Neuronal stem cell (in vitro differentiated cells): ENCODE measurements at regions not wholly inside any gene's neighbourhood (a gene's known extent, or its start where the extent isn't known, plus 50 kb on each side); places are given as distances from the start of the nearest gene placed in this dataset.

Experiments
- DNase-seq: peaks from one replicate; pipeline ENCODE4 v3.0.0-alpha.2; 2013; ENCODE audit warnings: low spot score
- H2AFZ ChIP-seq: one replicate; pipeline ENCODE4 v1.6.1; 2013; ENCODE audit warnings: mild to moderate bottlenecking, low read length, inconsistent platforms
- H2AK5ac ChIP-seq: 2 replicates; pipeline ENCODE4 v1.6.1; 2013; ENCODE audit warnings: low read depth, mild to moderate bottlenecking, inconsistent platforms, low read length, moderate library complexity, mixed read lengths
- H2BK120ac ChIP-seq: 2 replicates; pipeline ENCODE4 v1.6.1; 2013; ENCODE audit warnings: low read depth, mild to moderate bottlenecking, inconsistent platforms, low read length, moderate library complexity, mixed read lengths
- H2BK12ac ChIP-seq: one replicate; pipeline ENCODE4 v1.6.1; 2013; ENCODE audit warnings: low read length, inconsistent platforms
- H2BK15ac ChIP-seq: 2 replicates; pipeline ENCODE4 v1.6.1; 2013; ENCODE audit warnings: mild to moderate bottlenecking, low read length, inconsistent platforms, mixed read lengths
- H2BK5ac ChIP-seq: one replicate; pipeline ENCODE4 v1.6.1; 2013; ENCODE audit warnings: inconsistent platforms, mild to moderate bottlenecking, low read length, moderate library complexity
- H3K14ac ChIP-seq: one replicate; pipeline ENCODE4 v1.6.1; 2013; ENCODE audit warnings: low read length, inconsistent platforms
- H3K18ac ChIP-seq: 2 replicates; pipeline ENCODE4 v1.6.1; 2013; ENCODE audit warnings: low read length, inconsistent platforms
- H3K23ac ChIP-seq: 2 replicates; pipeline ENCODE4 v1.6.1; 2013; ENCODE audit warnings: low read depth, mild to moderate bottlenecking, mixed read lengths, low read length, inconsistent platforms; ENCODE audit not compliant: poor library complexity
- H3K27ac ChIP-seq: replicated peaks from 3 replicates; pipeline ENCODE4 v1.5.1; 2013; ENCODE audit warnings: low read length, inconsistent platforms
- H3K27me3 ChIP-seq, 3 experiments: 2 replicates each; pipeline ENCODE4 v1.6.1; 2013; ENCODE audit warnings: low read length in 3 of 3, mild to moderate bottlenecking in 2 of 3, inconsistent platforms in 1 of 3, low read depth in 1 of 3, mixed read lengths in 1 of 3, moderate library complexity in 1 of 3; ENCODE audit not compliant: control insufficient read depth in 3 of 3, insufficient read depth in 3 of 3
- H3K36me3 ChIP-seq, 2 donors: replicated peaks in 1 of 2; 2 replicates each; pipeline ENCODE4 v1.6.1; 2013; ENCODE audit warnings: low read length in 2 of 2; ENCODE audit not compliant: control insufficient read depth in 2 of 2, insufficient read depth in 2 of 2
- H3K4ac ChIP-seq: 2 replicates; pipeline ENCODE4 v1.6.1; 2013; ENCODE audit warnings: inconsistent platforms, mild to moderate bottlenecking, low read length, moderate library complexity
- H3K4me1 ChIP-seq, 2 donors: 1 replicate in 1 of 2; 2 replicates in 1 of 2; pipeline ENCODE4 v1.6.1; 2013; ENCODE audit warnings: low read length in 2 of 2, low read depth in 1 of 2; ENCODE audit not compliant: control insufficient read depth in 2 of 2, insufficient read depth in 1 of 2
- H3K4me2 ChIP-seq: one replicate; pipeline ENCODE4 v1.6.1; 2013; ENCODE audit warnings: mild to moderate bottlenecking, low read length, inconsistent platforms; ENCODE audit not compliant: insufficient read depth, poor library complexity, severe bottlenecking
- H3K4me3 ChIP-seq, 2 donors: 2 replicates each; pipeline ENCODE4 v1.5.1; 2013; ENCODE audit warnings: low read length in 2 of 2, mild to moderate bottlenecking in 2 of 2, inconsistent platforms in 1 of 2, moderate library complexity in 1 of 2
- H3K79me1 ChIP-seq: one replicate; pipeline ENCODE4 v1.6.1; 2013; ENCODE audit warnings: low read depth, mild to moderate bottlenecking, inconsistent platforms, low read length, moderate library complexity
- H3K9ac ChIP-seq: one replicate; pipeline ENCODE4 v1.6.1; 2013; ENCODE audit warnings: mild to moderate bottlenecking, low read depth, low read length, inconsistent platforms; ENCODE audit not compliant: poor library complexity
- H3K9me3 ChIP-seq, 2 donors: replicated peaks in 1 of 2; 2 replicates each; pipeline versions ENCODE3 to v1.6.1; 2013; ENCODE audit warnings: low read length in 2 of 2, mild to moderate bottlenecking in 2 of 2, inconsistent platforms in 1 of 2, low read depth in 1 of 2, mixed read lengths in 1 of 2, moderate library complexity in 1 of 2; ENCODE audit not compliant: control insufficient read depth in 2 of 2, insufficient read depth in 1 of 2
- H4K8ac ChIP-seq: one replicate; pipeline ENCODE4 v1.6.1; 2013; ENCODE audit warnings: low read depth, mild to moderate bottlenecking, inconsistent platforms, low read length, moderate library complexity
- H4K91ac ChIP-seq: one replicate; pipeline ENCODE4 v1.6.1; 2013; ENCODE audit warnings: low read length, low read depth, mild to moderate bottlenecking, inconsistent platforms; ENCODE audit not compliant: poor library complexity
- WGBS, 2 donors: extraction: QIAGEN DNeasy Blood & Tissue Kit; methylation state at CpG; one replicate each; pipeline ENCODE4 v1.1.7; 2013; ENCODE audit warnings: missing lambda C conversion rate in 2 of 2, mixed read lengths in 1 of 2; ENCODE audit not compliant: insufficient read length in 2 of 2, insufficient replicate concordance in 1 of 2; ENCODE audit errors: extremely low coverage in 2 of 2; 5-methylcytosine and 5-hydroxymethylcytosine counted together

DNA sequence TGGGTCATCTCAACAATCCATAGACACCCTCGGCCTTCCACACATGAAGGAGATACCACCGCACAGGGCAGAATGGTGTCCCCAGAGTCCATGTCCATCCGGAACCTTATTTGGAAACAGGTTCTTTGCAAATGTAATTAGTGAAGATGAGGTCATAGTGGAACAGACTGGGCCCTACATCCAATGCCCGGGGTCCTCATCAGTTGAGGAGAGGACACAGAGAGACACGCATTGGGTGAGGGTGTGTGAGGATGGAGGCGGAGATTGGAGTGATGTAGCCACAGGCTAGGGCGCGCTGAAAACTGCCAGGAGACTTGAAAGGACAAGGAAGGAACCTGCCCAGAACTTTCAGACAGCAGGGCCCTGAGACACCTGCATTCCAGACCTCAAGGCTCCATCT, 169.4 kb downstream of the ENGASE start:
- no peak overlapping the region for H2AK5ac ChIP-seq
- H3K14ac ChIP-seq, result no peak overlapping the region
- H3K4me3 ChIP-seq, result no peak overlapping the region
- H2BK15ac ChIP-seq, result no peak overlapping the region
- H3K36me3 ChIP-seq, result no peaks in the 10 kb centered on the region
- no peak overlapping the region for H4K91ac ChIP-seq
- no peaks in the 10 kb centered on the region for H3K79me1 ChIP-seq
- no peak for DNase-seq
- no peak overlapping the region for H3K4me2 ChIP-seq
- H3K27ac ChIP-seq, result no peak overlapping the region
- H3K4me1 ChIP-seq, result peaks cover 0 to 7% of the 10 kb centered on the region in 2 donors
- no peak overlapping the region for H3K4ac ChIP-seq
- H3K18ac ChIP-seq, result no peak overlapping the region
- H2BK12ac ChIP-seq, result no peak overlapping the region
- no peak overlapping the region for H3K23ac ChIP-seq
- no peak overlapping the region for H2BK120ac ChIP-seq
- H2BK5ac ChIP-seq, result no peak overlapping the region
- H3K9me3 ChIP-seq, result no peaks in the 10 kb centered on the region
- peaks cover 0 to 22% (median 0%) of the 10 kb centered on the region in 3 experiments for H3K27me3 ChIP-seq
- no CpG with 5 or more reads among the region's 8 CpGs for WGBS, 2 donors
- no peak overlapping the region for H2AFZ ChIP-seq
- H4K8ac ChIP-seq, result no peak overlapping the region
- H3K9ac ChIP-seq, result no peak overlapping the region

DNA sequence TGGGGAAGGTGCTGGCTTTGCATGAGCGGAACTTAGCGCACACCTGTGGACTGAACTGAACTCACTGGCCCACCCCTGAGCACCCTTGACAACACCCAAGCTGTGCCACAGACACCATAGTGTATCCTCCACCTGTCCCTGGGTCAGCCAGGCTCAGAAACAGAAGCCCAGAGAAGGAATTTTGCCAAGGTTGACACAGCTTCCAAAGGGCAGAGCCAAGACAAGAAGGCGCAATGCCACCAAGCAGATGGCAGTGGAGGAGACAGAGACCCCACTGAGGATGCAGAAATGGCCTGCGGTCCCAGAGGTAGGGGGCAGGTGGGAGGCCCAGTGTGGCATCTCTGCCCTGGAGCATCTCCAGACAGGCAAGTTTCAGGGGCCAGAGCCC, 169.0 kb downstream of the ENGASE start:
- no peak overlapping the region for H3K14ac ChIP-seq
- H3K79me1 ChIP-seq, result no peaks in the 10 kb centered on the region
- no peak overlapping the region for H4K8ac ChIP-seq
- no peak for DNase-seq
- H2BK5ac ChIP-seq, result no peak overlapping the region
- no peak overlapping the region for H3K27ac ChIP-seq
- no peak overlapping the region for H2BK12ac ChIP-seq
- H2BK120ac ChIP-seq, result no peak overlapping the region
- no peak overlapping the region for H4K91ac ChIP-seq
- no peak overlapping the region for H2BK15ac ChIP-seq
- H3K9me3 ChIP-seq, result no peaks in the 10 kb centered on the region
- H3K36me3 ChIP-seq, result no peaks in the 10 kb centered on the region
- no peak overlapping the region for H3K23ac ChIP-seq
- H3K9ac ChIP-seq, result no peak overlapping the region
- H3K4me1 ChIP-seq, result peaks cover 0 to 7% of the 10 kb centered on the region in 2 donors
- H3K4me3 ChIP-seq, result no peak overlapping the region
- no peak overlapping the region for H3K18ac ChIP-seq
- H3K27me3 ChIP-seq, result peaks cover 0 to 21% (median 0%) of the 10 kb centered on the region in 3 experiments
- no peak overlapping the region for H3K4ac ChIP-seq
- no peak overlapping the region for H3K4me2 ChIP-seq
- no CpG with 5 or more reads among the region's 4 CpGs for WGBS, 2 donors
- no peak overlapping the region for H2AFZ ChIP-seq
- H2AK5ac ChIP-seq, result no peak overlapping the region

DNA sequence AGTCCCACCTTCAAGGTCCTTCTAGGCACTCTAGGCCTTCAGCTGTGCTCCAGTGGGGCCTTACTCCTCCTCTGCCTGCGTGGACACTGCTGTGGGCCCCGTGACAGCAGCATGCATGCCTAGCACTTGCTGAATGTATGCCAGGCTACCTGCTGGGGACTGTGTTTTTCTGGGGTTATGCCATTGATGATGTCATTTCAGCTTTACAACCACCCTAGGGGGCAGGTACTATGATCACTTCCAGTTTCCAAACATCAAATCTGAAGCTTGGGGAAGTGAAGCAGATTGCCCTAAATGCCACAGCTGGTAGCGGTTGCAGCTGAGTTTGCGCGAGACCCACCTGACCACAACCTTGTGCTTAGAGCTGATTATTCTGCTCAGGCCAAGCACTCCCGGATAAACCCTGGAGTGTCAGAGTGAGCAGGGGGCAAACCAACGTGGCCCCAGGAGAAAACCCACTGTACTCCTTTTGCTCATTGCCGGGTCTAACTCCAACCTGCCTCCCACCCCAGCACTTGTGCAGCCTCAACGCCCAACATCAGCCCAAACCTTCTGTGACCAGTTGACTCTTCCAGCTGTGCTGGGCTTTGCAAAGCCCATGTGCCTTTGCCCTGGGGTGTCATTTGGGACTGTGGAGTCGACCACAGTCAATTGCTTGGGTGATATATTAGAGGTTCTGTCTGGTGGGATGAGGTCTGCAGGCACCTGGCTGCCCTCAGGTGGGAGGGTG, 168.4 kb downstream of the ENGASE start:
- no peak overlapping the region for H2BK5ac ChIP-seq
- H4K91ac ChIP-seq, result no peak overlapping the region
- H3K79me1 ChIP-seq, result no peaks in the 10 kb centered on the region
- peaks cover 0 to 7% of the 10 kb centered on the region in 2 donors for H3K4me1 ChIP-seq
- no peak overlapping the region for H2BK15ac ChIP-seq
- no peak overlapping the region for H4K8ac ChIP-seq
- H3K18ac ChIP-seq, result peak overlapping the region; percentile 31
- H3K36me3 ChIP-seq, result no peaks in the 10 kb centered on the region
- no peak overlapping the region for H2BK120ac ChIP-seq
- H2AK5ac ChIP-seq, result no peak overlapping the region
- H2BK12ac ChIP-seq, result no peak overlapping the region
- WGBS, 2 donors, result no CpG with 5 or more reads among the region's 10 CpGs
- no peak overlapping the region for H3K4ac ChIP-seq
- no peaks in the 10 kb centered on the region for H3K9me3 ChIP-seq
- H3K9ac ChIP-seq, result no peak overlapping the region
- H2AFZ ChIP-seq, result no peak overlapping the region
- H3K27ac ChIP-seq, result no peak overlapping the region
- DNase-seq, result no peak
- H3K4me2 ChIP-seq, result no peak overlapping the region
- no peak overlapping the region for H3K23ac ChIP-seq
- no peak overlapping the region for H3K14ac ChIP-seq
- H3K27me3 ChIP-seq, result peaks cover 0 to 21% (median 0%) of the 10 kb centered on the region in 3 experiments
- no peak overlapping the region for H3K4me3 ChIP-seq

DNA sequence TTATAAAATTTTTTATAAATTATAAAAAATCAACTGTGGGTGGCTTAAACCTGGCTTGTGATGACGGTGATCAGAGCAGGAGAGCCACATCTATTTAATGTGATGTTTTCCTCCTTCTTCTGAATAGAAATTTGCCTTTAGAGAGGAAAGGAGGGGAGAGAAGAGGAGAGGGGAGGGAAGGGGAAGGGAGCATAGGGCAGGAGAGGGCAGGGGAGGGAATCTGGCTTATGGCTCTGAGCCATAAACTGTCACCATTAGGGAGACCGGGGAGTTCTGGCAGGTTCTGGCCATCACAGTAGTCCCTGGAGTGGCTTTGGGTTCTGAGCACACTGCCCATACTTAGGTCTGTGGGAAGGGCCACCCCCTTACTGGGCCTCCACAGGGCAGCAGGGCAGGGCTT, 167.8 kb downstream of the ENGASE start:
- H3K4me2 ChIP-seq, result no peak overlapping the region
- WGBS, 2 donors, result no CpG with 5 or more reads among the region's 2 CpGs
- no peak overlapping the region for H4K91ac ChIP-seq
- no peaks in the 10 kb centered on the region for H3K9me3 ChIP-seq
- H3K36me3 ChIP-seq, result no peaks in the 10 kb centered on the region
- DNase-seq, result no peak
- no peak overlapping the region for H3K23ac ChIP-seq
- no peak overlapping the region for H2BK15ac ChIP-seq
- no peak overlapping the region for H3K4me3 ChIP-seq
- no peak overlapping the region for H3K9ac ChIP-seq
- H3K14ac ChIP-seq, result no peak overlapping the region
- H3K4me1 ChIP-seq, result peaks cover 0 to 7% of the 10 kb centered on the region in 2 donors
- no peak overlapping the region for H3K4ac ChIP-seq
- H3K27me3 ChIP-seq, result peaks cover 0 to 22% (median 0%) of the 10 kb centered on the region in 3 experiments
- no peak overlapping the region for H2AFZ ChIP-seq
- peak overlapping the region; percentile 31 for H3K18ac ChIP-seq
- no peak overlapping the region for H2BK12ac ChIP-seq
- H2BK5ac ChIP-seq, result no peak overlapping the region
- no peak overlapping the region for H2AK5ac ChIP-seq
- H2BK120ac ChIP-seq, result no peak overlapping the region
- H3K27ac ChIP-seq, result no peak overlapping the region
- no peaks in the 10 kb centered on the region for H3K79me1 ChIP-seq
- H4K8ac ChIP-seq, result no peak overlapping the region
